GM21786 (cell line): ENCODE measurements at regions not wholly inside any gene's neighbourhood (a gene's known extent, or its start where the extent isn't known, plus 50 kb on each side); places are given as distances from the start of the nearest gene placed in this dataset.

Source experiments
- ATAC-seq: cut with Tn5 transposase; IDR thresholded peaks from one replicate; pipeline ENCODE4 v1.9.1; 2021; ENCODE audit not compliant: unreplicated experiment

DNA sequence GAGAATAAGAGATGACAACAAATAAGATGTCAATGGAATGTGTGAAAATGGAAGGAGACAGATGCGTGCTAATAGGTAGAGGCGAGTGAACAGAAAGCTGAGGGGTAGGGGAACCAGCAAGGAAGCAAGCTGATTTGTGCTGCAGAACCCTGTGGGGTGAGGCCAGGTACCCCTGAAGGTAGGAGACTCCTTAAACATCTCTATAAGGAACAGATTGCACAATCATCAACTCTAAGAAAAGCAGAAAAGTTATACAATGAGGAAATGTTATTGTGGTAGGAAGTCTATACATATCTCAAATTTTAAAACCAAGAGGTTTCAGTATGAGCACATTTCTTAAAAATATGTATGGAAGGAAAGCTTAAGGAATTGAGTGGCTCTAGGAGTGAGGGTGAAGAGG lies 315.0 kb upstream of the TPM1 start:
- ATAC-seq = no peak

DNA sequence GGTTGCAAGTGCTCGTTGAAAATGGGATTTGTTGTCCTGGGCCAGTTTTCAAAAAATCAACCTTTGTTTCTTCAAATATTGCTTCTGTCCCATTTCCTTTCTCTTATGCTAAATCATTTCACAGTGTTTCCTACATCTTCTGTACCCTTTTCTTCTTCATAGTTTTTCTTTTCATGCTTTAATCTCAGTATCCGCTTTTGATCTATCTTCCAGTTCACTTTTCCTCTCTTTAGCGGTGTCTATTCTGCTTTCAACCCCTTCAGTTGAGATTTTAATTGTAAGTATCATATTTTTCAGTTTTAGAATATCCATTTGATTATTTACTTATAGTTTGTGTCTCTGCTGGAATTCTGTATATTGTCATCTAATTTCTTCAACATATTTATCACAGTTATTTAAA lies 311.7 kb upstream of the TPM1 start:
- ATAC-seq = no peak

DNA sequence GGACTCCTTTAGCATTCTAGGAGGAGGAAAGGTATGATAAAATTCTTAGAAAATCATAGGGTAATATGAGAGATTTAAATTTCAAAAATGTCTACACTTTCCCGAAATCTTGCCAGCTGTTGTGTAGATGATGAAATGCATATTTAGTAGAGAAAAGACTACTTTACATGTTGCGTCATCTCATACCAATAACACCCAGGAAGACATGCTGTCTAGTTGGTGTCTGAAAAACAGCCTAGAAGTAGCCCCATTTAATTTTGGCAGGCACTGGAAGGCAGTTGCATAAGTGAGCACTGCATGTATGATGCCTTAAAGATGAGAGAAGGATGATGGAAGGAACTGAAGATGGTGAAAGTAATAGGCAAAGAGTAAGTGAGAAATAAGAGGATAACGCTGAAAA lies 310.5 kb upstream of the TPM1 start:
- ATAC-seq = no peak

DNA sequence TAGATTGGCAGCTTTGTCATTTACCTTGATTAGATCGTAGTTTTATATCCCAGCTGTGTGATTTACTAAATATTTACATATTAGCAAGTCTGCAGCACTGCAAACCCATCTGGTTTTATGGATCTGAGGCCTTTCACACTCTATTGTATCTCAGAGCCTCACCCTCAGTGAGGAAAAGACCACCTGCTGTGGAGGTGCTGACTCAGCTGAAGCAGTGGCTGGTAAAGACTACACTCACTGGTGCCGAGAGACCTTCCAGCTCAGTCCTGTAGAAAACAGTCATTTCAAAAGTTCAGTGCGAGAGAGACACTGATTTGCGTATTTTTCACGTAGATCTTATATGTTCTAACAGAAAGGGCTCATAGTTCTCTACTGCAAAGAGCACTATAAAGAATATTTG lies 307.8 kb upstream of the TPM1 start:
- ATAC-seq = no peak

DNA sequence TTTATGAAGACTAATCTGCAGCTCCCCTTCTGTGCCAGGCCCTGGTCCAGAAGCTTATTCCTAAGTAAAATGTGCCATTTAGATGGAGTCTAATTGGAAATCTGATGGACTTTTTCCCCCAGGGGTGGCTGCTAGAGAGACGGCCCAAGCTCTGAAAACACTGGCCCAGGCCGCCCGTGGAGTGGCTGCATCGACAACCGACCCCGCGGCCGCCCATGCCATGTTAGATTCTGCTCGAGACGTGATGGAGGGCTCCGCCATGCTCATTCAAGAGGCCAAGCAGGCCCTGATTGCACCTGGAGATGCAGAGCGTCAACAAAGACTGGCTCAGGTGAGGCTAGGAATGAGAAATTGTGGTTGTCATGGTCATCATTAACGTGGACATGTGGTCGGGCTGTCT lies 305.8 kb upstream of the TPM1 start:
- no peak for ATAC-seq

DNA sequence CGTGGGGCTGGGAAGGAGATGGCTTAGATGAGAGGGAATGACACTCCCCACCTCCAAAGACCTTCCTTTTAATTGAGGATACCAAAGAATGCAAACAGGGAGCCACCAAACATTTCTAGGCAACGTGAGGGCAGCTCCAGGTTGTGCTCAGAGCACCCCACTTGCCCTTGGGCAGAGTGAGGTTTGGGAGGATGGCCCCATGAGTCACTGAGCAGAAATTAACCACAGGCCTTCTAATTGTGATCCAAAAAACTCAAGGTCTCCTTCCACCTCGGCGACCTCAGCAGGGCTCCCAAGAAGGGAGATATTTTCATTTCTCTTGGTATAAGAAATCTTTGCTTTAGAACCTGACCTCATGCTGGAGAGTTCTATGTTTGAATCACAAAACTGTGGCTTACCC lies 305.0 kb upstream of the TPM1 start:
- ATAC-seq = no peak

DNA sequence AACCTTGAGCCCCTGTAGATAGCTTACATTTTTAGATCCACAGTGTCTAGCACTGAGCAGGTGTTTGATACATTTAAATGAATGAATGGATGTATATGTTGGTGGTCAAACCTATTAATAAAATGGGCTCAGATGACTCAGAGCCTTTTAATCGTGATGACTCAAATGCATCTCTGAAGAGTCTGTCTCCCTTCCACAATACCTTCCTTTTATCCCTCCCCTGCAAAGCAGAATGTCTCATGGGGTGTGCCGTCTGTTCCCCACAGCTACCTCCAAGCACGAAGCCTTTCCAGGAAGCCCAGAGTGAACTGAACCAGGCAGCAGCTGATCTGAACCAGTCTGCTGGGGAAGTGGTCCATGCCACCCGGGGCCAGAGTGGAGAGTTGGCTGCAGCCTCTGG lies 303.5 kb upstream of the TPM1 start:
- ATAC-seq = no peak

DNA sequence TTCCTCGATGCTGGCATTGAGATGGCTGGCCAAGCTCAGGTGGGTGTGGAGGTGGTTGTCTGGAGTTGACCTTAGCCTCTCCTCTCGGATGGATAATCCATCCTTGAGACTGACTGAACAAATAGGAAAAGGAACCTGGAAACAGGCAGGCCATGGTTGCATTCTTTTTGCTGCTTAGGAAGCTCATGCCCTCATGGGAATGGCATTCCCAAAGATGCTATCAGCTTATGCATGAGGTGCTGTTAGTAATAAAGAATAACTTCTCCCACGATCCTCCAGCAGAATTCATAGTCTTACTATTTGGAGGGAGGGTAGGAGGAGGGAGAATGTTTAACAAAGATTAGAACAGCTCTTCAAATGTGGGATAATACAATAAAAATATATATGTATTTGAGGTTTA lies 303.0 kb upstream of the TPM1 start:
- no peak for ATAC-seq

DNA sequence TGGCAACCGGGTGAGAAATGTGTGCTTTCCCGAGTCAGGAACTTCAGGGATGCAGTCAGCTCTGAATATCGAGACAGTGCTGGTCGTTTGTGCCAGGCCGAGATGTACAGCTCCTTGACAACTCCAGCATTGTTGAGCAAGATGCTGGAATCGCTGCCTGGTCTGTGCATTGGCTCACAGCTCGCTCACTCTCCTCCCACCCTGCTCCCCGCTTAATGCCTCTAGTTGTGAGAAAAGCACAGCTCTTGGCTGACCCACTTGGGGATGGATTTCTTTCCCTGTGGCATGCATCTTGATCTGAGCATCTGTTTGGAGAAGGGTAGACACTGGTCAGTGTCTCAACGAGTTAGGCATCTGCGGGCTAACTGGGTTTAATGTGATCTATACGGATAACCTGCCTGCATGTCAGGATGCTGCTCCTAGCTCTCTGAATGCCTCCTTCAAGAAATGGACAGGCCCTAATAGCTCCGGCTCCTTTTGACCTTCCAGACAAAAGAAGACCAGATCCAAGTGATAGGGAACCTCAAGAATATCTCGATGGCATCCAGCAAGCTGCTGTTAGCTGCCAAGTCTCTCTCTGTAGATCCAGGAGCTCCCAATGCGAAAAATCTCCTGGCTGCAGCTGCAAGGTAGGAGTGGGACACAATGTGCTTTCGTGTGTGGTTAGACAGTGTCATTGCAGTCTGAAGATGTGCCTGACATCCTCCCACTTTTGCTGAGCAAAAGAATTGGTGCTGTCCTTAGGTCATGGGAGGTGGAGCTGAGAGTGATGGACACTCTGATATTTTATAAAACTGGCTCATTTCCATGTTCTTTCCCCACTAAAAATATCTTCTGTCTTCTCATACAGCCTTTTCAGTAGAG lies 302.2 kb upstream of the TPM1 start:
- no peak for ATAC-seq

DNA sequence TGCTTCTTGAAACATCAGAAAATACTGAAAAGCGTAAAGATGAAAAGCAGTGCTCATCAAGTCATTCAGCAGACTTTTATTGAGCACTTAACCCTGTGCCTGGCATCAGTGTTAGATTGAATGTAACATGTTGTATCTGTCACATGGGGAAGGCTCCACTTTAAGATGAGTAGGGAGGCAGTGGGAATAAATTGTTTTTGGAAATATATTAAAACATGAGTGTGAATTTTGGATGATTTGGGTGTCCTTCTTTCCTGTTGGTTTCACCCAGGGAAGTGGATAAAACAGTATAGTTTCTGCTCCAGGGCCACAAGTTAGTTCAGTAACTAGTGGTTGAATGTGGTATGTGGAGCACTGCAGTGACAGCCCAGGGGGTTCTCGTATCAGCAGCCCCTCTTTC lies 301.4 kb upstream of the TPM1 start:
- no peak for ATAC-seq

DNA sequence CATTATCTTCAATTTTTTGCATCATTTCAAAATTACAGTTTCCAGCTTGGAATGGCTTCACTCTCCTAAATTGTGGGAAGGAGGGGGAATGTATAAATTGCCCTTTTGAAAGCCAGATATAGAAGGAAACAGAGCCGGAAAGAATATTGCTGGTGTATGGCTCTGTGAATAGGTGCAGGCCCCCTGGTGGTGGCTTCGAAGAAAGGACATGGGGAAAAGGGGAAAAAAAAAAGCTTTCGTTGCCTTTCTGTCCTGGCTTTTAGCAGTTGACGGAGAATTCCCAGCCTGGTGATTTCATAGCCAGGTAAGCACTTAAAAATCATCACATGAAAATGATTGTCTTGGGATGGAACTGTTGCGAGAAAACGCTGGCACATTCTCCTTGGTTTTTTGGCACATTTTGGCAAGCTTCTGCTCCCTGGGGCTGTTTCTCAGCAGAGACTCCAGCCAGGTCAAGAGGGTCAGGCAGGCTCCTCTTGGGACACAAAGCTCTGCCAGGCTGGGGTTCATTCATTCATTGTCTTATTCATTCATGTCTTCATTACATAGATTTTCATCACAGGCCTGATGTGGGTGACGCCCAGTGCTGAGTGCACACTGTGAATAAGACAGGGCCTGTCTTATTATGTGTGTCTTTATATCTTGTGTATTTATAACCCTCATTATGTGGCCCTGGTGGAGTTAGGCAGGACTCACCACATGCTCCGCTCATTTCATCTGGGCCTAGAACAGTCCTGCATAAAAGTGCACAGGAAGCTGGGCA lies 300.0 kb upstream of the TPM1 start:
- no peak for ATAC-seq

DNA sequence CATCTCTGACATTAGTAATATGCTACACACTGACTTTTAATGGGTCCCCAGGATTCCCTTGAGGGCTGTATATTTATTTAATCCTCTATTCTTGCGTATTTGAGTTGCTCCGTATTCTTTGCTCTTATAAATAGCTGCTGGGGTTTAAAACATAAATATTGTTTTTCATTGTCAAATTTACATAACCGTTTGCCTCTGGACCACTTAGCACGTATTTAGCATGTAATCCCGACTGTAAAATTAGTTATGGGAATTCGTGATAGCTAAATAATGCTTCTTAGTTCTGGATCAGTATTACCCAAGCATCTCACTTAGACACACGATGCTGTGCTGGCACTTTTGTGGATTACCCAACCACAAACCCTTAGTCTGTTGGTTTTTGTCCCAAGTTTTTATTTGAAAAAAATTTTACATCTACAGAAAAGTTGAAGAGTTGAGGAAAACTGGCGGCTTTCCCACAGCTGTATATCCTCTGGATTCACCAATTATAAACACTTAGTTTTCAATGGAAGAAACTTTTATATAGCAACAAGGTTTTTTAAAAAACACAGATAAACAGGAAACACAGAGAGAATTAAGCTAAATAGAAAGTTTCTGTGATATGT lies 296.8 kb upstream of the TPM1 start:
- ATAC-seq = no peak

DNA sequence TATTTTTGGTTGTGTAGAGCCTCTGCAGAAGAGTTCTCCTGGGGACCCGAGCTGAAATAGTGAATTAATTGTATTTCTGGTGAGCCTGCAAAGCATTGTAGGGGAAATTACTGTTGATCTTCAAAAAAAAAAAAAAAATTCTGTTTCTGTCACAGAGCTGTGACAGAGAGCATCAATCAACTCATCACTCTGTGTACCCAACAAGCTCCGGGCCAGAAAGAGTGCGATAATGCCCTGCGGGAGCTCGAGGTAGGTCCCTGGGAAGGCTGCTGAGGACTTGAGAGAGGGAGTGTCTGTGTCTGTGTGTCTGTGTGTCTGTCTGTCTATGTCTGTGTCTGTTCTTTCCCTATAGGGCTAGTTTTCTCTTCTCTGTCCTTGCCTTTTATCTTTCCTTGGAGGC lies 294.4 kb upstream of the TPM1 start:
- no peak for ATAC-seq

DNA sequence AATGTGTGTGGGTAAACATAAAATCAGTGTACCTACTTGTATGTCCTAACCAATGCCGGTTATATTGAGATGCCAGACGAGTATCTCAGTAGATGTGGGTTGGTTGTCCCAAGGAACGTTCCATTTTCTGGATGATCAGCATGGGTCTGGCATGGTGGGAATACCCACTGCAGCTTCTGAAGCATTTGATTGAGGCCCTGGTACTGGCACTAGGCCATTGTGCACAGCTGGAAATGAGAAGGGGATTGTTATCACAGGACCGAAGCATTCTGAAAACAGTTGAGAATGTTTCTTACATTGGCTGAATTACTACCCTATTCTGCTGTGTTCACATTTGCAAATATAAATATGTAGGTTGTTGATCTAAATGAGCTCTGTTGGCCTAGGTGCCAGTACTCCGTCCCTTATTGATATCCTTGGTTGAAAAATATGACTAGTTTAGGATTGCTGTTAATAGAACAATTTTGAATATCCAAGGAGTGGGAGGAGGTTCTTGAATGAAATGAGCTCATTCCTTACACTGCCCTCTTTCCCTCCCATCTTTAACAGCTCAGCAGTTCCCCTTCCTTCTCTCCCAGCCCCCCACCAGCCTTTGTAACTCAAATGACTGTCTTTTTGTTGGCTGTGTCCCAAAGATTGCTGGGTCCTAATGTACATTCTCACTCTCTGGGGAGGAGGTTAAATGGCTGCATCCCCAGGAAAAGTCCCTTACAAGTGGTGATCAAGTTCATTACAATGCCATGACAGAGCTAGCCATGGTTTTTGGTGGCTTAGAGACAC lies 293.3 kb upstream of the TPM1 start:
- no peak for ATAC-seq

DNA sequence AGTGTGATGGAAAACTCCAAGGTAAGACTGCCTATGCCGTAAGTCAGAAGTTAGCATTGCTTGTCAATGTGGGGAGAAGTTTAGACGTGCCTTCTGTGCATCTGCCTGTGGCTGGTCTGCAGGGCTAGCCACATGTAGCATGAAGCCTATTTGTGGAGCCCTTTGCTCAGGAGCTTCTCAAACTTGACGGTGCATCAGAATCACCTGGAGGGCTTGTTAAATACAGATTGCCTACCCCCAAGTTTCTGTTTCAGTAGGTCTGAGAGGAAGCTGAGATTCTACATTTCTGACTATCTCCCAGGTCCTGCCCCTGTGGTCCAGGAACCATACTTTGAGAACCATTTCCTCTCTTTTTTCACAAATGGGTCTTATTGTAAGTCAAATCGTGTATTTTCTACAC lies 292.1 kb upstream of the TPM1 start:
- ATAC-seq = no peak

DNA sequence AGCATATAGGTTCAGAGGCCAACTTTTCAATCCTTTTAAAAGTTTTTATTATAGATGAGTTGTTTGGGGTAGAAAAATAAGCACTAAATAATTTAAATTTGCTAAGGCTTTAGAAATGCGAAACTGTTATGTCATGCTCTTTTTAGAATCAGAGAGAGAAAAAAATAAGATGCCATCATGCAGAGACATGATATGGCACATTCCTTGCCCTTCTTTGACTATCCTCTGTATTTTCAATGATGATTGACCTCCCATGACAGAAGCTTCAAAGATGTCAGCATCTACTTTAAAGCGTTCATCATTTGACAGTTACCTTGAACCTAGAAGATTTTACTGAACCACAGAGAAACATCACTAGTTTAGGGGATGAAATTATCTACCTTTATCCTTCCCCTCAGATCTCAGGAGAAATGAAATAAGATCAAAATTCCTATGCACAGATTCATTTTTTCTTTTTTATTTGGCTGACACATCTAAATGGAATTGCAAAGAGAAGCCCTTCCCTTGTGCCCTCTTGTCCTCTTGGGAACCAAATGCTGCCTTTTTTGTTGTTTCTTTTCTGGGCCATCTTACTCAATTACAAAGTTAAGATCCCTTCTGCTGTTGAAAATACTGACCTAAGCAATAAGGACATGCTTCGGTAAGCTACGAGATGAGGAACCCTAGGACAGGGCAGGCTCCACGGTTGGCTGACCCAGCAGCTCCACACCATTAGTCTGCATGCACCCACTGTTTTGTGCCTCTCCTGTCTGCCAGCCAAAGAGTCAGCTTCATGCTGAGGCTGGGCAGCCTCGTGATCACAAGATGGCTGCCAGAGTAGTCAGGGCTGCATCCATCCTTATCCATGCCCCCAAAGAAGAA lies 289.7 kb upstream of the TPM1 start:
- ATAC-seq = no peak

DNA sequence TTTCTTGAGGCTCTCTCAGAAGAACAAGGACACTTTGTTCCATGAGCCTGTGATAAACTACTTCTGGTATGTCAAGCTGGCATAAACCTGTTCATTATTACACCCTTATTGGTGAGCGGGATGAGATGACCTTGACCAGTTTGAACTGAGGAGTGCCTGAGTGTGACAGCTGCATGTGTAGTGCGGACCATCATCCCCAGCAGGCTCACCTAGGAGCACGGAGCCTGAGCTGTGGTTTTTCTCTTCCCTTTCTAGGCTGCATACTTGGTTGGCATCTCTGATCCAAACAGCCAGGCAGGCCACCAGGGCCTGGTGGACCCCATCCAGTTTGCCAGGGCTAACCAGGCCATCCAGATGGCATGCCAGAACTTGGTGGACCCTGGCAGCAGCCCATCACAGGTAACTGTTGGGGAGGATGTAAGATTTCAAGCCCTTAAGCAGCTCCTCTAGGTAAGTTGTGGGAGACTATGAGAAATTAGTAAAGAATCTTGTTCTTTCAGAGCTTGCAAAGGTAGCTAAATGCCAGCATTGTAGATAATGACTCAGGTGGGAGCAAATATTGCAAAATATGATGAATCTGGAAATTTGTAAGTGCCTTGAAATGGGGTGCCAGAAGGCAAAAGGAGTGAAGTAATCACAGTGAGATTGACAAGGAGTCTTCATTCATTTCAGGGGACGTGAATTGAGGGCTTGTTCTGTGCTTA lies 288.9 kb upstream of the TPM1 start:
- ATAC-seq = no peak

DNA sequence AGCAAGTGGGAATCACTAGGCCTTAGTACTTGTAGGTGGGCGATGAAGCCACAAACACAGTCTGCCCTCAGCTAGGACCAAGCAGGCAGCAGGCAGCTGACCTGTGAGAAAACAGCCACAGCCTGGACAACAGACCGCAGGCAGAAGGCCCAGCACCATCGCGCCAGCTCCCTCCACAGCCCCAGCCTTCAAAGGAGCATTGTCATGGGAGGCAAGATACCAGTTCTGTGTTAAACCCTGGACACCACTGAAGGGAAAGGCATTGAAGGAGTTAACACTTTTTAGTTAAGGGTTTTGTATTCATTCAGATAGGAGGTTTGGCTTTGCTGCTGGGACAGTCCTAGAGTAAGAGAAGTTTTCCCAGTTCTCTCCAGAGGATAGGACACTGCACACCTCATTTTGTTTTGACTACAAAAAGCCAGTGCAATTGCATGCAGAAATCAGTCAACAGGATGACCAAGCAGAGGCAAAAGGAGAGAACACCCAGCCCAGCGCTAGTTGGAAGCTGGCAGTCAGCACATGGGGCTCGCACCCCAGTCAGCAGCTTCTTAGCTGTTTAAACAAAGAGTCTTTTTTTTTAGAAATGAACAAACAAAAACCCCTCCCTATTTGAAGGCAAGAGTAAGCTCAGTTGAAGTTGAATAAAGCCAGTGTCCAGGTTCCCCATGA lies 286.1 kb upstream of the TPM1 start:
- ATAC-seq = no peak

DNA sequence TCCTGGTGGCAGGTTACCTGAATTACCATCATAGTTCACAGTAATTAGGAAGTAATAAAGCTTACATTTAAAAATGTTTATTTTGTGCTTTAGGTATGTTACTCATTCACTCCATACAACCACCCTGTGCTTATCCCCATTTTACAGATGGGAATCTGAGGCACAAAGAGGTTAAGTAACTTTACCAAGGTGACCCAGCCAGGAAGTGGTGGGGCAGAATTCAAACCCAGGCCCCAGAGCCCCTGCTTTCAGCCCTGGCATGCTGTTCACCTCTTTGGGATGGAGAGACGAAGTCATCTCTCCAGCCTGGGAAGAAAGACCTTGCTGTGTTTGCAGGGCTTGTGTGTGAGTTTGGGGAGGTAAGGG lies 285.6 kb upstream of the TPM1 start:
- ATAC-seq = no peak
